22Rv1 (cell line): ENCODE measurements at regions not wholly inside any gene's neighbourhood (a gene's known extent, or its start where the extent isn't known, plus 50 kb on each side); places are given as distances from the start of the nearest gene placed in this dataset.
"Not testable (repeated sequence)": the region's sequence is repeated elsewhere in the genome, so short reads cannot be mapped to it uniquely, and the experiment has no call there.

Experiments
- CTCF ChIP-seq: fragments of 450-650 bp; IDR thresholded peaks from 2 replicates; pipeline ENCODE4 v1.5.1; 2017; ENCODE audit warnings: mild to moderate bottlenecking
- ZFX ChIP-seq: fragments of 450-650 bp; IDR thresholded peaks from 2 replicates; pipeline ENCODE4 v1.6.1; 2017; ENCODE audit warnings: antibody characterized with exemption, borderline replicate concordance

GRCh38 chr4:148898139-148898538 lies 455.9 kb upstream of the NR3C2 start:
- TF ChIP-seq CTCF, ZFX: not testable (repeated sequence)
